DMS153 (cell line): ENCODE measurements at regions not wholly inside any gene's neighbourhood (a gene's known extent, or its start where the extent isn't known, plus 50 kb on each side); places are given as distances from the start of the nearest gene placed in this dataset.
"Not testable (repeated sequence)": the region's sequence is repeated elsewhere in the genome, so short reads cannot be mapped to it uniquely, and the experiment has no call there.

Source experiments
- DNase-seq: peaks from one replicate; lab custom pipeline; 2025; lab: John Stamatoyannopoulos, UW

DNA sequence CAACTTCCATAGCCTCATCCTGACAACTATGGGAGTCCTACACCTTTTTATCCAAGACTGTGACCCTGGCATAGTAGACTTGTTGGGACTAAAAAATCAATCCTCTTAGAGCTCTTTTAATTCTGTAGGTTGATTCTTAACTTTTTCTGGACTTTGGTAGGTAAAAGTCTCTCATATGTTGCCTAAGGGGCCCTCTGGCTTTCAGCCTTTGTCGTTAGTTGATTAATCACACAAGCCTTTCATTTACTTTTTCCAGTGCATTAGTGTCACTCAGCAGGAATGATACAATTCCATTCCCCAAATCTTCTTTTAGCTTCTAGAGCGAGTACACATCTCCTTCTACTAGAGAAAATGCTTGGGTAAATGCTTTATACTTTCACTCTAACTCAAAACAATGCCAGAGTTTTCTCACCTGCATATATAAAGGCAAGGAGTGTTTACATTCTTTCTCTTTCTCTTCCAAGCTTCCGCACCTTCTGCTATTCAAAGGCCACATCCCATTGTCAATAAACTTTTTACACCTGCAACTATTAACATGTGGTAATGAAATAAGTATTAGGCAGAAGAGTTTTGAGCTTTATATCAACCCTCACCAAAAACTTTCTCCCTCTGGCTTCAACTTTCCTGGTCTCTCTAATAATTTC is 516.6 kb downstream of the FAM181B start:
- DNase-seq, result no peak

DNA sequence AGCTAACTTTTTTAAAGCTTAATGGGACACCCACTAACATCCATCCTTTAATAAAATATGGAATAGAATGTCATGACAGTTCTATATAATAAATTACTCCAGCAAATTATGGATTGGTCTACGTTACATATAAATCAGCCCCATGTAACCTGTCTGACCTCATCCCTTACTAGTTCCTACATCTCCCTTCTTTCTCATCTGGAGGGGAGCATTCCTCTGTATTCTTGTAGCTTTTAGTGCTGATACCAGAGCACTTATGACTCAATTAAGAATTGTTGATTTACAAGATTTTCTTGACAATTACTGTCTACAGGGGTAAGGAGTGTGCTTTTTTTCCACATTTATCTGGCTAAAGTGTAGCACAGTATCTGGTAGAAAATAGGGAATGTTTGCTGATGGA is 523.7 kb downstream of the FAM181B start:
- DNase-seq, result no peak

DNA sequence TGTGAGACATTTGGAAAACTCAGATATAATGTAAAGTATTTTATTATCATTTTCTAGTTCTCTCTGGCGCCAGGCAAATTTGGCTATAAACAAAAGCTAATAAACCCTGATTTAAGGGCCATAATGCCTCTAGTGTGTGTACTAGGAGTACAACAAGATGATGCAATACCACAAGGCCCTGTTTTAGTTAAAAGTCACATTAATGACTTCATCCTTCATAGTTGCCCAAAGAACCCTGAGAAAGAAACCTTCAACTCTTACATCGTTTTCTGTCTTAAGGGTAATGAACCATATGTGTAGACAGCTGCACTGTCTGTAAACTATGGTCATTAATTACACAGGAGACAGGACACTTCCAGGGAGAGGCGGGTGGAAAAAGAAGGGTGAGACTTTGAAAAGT is 538.4 kb downstream of the FAM181B start:
- no peak for DNase-seq

DNA sequence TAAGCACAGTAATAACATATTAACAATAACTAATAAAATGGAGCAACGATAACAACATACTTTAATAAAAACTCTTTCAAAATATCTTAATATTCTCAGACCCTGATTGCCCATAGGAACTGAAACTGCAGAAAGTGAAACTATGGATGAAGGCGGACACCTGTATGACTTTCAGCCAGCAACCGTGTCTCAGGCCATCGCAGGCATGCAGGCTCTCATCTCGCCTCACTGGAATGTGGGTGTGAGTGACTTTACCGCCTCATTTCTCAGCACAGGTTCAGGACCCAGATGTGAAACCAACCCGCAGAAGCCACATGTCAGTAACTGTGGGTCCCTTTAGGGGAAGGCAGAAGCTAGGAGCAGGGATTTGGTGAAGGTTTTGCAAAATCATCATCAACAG is 539.1 kb downstream of the FAM181B start:
- DNase-seq, result no peak

DNA sequence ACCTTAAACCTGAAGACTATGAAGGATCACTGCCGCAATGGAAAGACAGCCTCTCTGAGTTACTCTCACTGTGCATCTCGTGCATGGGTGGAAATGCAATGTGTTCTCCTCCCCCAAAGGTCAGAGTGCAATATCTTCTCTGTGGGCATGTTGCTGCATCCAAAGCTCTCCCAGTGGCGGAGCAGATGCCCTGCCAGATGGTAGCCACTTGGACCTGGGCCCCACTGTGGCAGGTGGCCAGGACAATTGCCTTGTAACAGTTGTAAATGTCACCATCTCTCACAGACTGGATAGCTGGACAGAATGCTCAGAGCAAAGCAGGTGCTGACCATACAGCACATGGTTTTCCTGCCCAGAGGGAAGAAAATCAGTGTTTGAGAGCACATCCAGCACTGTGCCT is 542.0 kb downstream of the FAM181B start:
- DNase-seq, result no peak

DNA sequence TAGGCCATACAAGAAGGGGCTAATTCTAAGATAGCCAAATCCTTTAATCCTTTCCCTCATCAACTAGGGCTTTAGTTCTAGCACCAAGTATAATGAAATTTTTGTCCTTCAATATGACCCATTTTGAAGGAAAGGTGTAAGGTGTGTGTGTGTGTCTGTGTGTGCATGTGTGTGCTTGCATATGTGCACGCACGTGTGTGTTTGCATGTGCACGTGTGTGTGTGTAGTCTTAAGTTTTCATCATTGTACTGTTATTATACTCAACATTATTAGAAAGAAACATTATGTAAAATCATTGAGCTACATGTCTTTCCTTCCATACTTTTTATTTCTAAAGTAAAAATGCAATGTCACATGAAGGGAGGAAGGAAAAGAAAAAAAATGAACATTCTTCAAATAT is 547.7 kb downstream of the FAM181B start:
- no peak for DNase-seq

DNA sequence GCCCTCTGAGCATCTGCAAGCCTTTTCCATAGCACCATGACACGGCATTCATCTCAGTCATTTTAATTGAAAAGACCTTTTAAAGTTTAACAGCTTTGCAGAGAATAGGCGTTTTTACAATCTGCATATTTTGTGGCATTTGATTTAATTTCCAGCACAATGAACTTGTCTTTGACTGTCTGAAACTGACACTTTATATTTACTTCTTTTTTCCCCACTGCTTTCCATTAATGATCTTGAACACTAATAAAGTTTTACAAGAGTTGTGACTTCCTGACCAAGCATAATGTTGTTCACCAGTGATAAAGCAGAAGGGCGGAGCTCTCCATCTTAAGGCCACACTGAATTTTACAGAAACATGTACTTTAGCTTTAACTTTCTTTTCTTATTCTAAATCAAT is 548.7 kb downstream of the FAM181B start:
- DNase-seq, result no peak

DNA sequence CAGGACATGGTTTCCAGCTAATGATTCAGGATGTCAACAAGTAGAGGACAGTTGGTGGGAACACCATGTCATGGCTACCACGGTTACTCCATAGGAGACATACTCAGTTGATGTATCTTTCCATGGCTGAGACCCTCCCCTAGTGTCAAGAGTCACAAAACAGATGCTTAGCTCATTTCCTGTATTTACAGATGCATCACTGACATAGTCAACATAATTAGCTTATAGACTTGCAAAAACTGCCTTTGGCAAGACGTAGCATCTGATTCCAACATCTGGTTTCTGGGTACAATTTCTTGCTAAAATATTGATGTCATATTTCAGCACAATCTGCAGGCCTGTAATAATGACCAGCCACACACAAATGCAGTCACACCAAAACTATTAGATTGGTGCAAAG is 550.3 kb downstream of the FAM181B start:
- no peak for DNase-seq

DNA sequence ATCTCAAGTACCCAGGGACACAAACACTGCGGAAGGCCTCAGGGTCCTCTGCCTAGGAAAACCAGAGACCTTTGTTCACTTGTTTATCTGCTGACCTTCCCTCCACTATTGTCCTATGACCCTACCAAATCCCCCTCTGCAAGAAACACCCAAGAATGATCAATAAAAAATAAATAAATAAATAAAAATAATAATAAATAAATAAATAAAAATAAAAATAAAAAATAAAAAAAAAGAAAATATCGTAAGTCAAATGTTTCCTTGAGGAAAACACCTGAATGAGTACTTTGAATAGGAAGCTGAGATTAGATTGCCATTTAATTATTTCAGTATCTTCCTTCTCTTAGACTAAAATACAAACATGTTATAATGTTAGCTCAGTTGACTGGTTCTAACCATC is 551.0 kb downstream of the FAM181B start:
- not testable (repeated sequence) for DNase-seq

DNA sequence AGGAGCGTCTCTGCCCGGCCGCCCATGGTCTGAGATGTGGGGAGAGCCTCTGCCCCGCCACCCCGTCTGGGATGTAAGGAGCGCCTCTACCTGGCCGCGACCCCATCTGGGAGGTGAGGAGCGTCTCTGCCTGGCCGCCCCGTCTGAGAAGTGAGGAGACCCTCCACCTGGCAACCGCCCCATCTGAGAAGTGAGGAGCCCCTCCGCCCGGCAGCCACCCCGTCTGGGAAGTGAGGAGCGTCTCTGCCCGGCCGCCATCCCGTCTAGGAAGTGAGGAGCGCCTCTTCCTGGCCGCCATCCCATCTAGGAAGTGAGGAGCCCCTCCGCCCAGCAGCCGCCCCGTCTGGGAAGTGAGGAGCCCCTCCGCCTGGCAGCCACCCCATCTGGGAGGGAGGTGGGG is 551.9 kb downstream of the FAM181B start:
- DNase-seq, result not testable (repeated sequence)

DNA sequence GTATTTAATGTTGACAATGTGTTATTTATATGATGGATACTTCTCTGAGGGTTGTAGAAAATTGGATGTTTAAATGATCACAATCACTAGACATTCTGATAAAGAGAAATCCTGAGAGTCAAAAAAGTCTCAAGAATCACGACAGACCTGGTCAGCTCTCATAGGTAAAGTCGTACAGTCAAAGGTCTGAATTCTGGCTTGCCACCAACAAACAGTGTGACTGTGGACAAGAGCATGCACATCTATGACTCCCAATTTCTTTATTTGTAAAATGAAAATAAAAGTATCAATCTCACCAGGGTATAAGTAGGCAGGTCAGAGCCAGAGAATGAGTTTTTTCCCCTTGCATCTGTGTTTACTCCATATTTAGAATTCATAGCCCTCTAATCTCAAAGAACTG is 556.7 kb downstream of the FAM181B start:
- DNase-seq, result no peak

DNA sequence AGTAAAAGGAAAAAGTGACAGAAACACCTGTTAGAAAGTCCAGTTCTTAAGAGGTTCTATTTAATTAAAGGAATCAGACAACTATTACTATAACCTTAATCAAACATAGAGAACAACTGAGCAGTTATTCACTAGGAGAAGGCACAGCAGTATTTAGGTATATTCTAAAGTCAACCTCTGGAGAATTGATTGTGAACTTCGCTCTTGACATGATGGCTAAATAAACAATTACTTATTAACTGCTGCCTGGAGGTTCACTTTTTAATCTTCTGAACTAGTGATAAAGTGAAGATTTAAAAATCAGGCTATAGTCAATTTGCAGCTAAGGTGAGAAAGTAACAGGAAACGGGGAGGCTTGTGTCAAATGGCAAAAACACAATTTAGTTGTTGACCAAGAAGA is 557.3 kb downstream of the FAM181B start:
- DNase-seq, result no peak

DNA sequence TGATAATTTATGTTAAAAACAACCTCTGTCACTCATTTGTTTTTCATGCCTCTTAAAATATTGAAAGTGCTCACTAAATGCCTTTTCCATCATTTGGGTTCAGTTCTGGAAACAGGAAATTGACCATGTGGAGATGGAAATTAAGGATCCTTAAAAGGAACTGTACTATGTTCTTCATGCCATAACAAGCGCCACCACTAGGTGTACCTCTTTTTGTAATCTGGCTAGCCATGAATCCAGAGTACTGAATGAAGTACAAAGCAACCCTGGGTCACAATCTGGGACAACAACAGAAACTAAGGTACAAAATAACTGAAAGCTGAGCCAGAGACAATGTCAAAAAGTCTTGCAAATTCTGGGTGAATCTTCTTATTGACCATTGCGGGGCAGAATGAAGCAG is 559.1 kb downstream of the FAM181B start:
- no peak for DNase-seq

DNA sequence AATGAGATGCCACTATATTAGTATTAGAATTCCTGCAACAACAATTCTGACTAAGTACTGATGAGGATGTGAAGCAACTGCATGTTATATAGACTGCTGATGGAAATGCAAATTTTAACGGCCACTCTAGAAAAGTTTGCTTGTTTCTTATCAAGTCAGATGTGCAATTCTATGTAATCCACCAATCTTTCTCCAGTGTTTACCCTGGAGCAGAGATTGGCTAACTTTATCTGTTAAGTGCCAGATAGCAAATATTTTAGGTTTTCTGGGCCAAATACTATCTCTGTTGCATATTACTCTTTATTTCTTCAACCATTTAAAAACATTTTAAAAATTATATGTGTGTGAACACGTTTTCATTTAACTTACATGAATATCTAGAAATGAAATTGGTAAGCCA is 586.9 kb downstream of the FAM181B start:
- DNase-seq, result no peak

DNA sequence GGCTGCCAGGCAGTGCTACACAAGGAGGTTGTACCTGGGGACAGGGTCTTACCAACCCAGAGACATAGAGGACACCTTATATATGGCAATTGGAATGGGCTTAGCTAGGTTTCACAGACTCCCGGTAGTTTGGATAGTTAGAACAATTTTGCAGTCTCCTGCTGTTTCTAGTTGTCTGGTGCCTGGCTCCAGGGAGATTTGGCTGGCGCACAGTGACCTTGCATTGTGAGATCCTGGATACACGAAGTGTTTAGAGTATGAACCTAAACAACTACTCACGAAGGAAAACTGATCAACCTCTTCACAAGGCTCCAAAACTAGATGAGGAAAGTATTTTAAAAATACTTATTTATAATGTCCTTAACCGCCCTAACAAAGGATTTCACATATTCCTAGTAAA is 614.7 kb downstream of the FAM181B start:
- no peak for DNase-seq

DNA sequence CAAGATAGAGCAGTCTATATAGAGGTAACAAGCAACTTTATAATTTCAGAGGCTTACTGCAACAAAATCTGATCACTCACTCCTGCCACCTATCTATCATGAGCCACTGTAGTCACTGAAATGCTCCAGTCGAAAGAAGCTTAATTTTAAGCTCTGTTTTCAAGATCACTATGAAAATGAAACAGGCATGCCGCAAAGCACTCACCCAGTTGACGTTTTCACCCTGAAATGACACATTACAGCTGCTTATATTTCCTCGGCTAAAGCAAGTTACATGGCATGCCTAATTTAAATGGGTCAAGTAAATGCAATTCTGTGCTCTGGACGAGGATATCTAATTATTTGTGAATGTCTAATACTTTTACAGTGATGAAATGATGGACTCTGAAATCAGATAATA is 616.3 kb downstream of the FAM181B start:
- DNase-seq, result no peak

DNA sequence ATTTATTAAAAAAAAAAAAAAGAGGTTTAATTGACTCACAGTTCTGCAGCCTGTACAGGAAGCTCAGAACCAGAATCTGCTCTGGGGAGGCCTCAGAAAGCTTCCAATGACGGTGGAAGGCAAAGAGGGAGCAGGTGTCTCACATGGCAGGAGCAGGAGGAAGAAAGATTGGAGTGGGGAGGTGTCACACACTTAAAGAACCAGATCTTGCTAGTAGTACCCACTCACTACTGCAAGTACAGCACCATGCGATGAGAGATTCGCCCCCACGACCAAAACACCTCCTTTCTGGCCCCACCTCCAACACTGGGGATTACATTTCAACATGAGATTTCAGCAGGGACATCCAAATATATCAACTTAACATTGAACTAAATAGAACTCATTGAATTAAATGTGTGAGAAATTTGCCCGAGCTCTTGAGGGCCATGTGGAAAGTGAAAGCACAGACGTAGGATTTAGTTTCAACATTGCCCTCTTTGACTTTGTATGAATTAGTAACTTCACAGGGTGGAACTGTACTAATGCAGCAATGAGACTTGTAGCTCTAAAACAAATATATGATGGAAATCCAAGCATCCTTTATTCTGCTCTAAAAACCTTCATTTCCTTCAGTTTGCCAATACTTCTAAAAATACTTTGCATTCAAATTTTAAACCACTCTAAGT is 628.2 kb downstream of the FAM181B start:
- DNase-seq, result no peak

DNA sequence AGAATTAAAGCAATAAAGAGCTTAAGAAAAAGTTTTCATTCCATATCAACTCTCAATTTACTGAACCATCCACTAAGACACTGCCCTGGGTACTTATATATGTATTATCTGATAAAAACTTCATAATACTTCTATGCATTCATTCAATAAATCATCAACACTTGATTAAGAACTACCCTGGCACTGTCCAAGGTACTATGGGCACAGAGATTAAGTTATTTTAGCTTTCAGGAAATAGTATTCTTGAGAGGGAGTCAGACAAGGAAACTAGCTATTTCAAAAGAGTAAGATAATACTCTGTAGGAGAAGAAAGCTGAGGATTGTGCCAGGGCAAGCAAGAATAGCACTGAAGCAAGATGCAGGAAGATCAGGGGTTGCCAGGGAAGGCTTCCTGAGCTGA is 640.8 kb downstream of the FAM181B start:
- DNase-seq, result no peak

DNA sequence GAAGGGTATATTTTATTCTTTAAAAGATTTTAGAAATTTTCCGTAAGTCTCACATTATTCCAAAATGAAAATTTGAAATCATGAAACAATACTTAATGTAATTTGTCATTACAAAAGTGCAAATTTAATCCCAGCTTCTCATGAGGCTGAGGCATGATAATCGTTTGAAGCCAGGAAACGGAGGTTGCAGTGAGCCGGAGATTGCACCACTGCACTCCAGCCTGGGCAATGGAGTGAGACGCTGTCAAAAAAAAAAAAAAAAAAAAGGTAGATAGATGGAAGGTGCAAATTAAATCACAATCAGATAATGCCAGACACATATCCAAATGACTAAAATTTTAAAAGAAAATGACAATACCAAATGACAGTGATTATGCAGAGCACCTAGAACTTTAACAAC is 644.2 kb downstream of the FAM181B start:
- DNase-seq, result no peak

DNA sequence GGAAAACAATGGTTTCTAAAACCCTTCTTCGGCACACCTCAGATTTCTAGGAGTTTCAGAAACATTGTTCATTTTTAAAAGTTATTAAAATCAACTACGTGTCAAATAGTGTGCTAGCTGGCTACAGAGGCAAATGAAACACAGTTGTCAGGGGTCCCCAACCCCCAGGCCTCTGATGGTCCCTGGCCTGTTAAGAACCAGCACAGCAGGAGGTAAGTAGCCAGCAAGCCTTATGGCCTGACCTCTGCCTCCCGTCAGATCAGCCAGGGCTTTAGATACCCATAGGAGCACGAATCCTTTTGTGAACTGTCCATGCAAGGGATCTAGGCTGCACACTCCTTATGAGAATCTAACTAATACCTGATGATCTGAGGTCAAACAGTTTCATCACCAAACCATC is 648.2 kb downstream of the FAM181B start:
- DNase-seq, result no peak

DNA sequence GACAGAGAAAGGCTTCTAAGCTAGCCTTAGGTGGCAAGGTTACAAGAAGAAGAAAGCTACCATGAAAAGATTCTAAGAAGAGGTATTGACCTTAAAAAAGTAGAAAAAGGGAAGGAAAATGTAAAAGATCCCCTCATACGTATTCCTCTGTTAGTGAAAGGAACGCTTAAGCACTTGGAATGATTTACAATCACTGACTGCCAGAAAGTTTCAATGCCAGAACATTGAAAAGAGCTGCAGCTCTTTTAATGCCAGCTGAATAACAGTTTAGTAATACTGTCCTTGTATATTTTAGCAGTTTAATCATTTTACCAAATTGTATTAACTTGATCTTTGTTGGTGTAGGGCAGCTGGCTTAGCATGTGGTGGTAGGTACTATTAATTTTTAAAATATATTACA is 650.7 kb downstream of the FAM181B start:
- DNase-seq, result no peak

DNA sequence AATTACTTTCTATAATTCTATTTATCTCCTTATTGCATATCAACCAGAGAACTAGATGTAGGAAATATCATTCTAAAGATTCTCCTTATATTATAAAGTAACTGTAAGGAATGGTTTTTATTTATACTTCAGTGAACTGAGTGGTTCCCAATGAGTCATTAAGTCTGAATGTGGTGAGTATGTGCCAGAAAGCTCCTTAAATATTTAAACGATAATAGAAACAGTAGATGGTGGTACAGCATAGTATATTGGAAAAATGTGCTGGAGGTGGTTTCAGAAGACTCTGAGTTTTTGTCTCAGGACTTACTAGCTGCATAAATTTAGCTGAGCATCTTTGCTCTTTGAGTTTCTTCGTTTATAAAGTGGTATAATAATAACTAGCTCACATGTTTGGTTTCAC is 653.5 kb downstream of the FAM181B start:
- no peak for DNase-seq

DNA sequence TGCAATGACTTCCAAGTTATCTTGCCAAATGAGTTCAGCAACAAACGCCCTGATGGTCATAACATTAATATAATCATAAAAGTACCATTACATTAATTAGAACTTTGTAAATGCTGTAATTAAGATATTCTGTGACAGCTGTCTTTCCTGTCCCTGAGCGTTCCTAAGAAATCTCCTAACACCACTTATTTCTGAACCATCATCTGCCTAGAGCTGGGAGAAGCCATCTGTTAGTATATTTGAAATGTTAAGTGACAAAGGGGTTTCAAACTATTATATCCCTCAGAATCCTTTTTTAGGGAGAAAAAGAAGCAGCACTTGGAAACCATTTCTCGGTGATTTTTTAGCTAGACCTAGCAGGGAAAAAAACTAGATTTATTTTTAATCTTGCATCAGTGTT is 657.5 kb downstream of the FAM181B start:
- no peak for DNase-seq

DNA sequence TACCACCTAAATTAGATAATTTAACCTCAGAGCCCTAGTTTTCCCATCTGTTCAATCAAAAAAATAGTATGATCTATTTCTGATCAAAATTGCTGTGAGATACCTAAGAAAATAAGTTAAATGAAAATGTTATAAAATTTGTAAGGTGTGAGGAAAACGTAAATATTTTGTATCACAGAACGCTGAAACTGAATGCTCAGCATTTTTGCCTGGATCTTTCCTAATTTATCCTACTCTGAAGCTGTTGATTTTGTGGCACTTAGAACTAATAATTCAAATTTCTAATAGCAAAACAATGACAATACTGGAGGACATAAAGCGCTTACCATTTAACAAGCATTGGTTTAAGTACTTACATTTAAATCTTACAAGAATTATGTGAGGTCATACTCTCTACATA is 674.2 kb downstream of the FAM181B start:
- DNase-seq, result no peak
